Epithelial cell of proximal tubule (primary cell): ENCODE measurements at regions not wholly inside any gene's neighbourhood (a gene's known extent, or its start where the extent isn't known, plus 50 kb on each side); places are given as distances from the start of the nearest gene placed in this dataset.

ENCODE experiments used
- DNase-seq: peaks from one replicate; pipeline ENCODE4 v3.0.0-alpha.2; 2011; ENCODE audit warnings: low read depth
- H3K4me3 ChIP-seq: 2 replicates; pipeline ENCODE4 v1.5.1; 2011; ENCODE audit warnings: low read depth, mild to moderate bottlenecking, low read length
- CTCF ChIP-seq: conservative IDR thresholded peaks from 2 replicates; pipeline ENCODE4 v1.5.1; 2012; ENCODE audit warnings: low read depth, mild to moderate bottlenecking, low read length

GRCh38 chr6:133583907-133584427, 304.9 kb upstream of the TCF21 start:
- no peak overlapping the region for H3K4me3 ChIP-seq
- TF ChIP-seq CTCF: no peak
- DNase-seq: no peak

GRCh38 chr6:133584823-133585222, 304.1 kb upstream of the TCF21 start:
- H3K4me3 ChIP-seq: no peak overlapping the region
- no peak for DNase-seq
- no peak for TF ChIP-seq CTCF

- no peak for DNase-seq
- H3K4me3 ChIP-seq: no peak overlapping the region
- TF ChIP-seq CTCF: no peak
Observed at GRCh38 chr6:133585978-133586377, 302.9 kb upstream of the TCF21 start.

- TF ChIP-seq CTCF: no peak
- no peak for DNase-seq
- H3K4me3 ChIP-seq: no peak overlapping the region
Observed at GRCh38 chr6:133587546-133588160, 301.3 kb upstream of the TCF21 start.

GRCh38 chr6:133590196-133590595, 298.7 kb upstream of the TCF21 start:
- no peak overlapping the region for H3K4me3 ChIP-seq
- no peak for TF ChIP-seq CTCF

GRCh38 chr6:133590814-133591213, 298.1 kb upstream of the TCF21 start:
- no peak overlapping the region for H3K4me3 ChIP-seq
- TF ChIP-seq CTCF: no peak
- DNase-seq: no peak

More at GRCh38 chr6:133590196-133590595, 298.7 kb upstream of the TCF21 start:
- DNase-seq: no peak

GRCh38 chr6:133591275-133591674, 297.6 kb upstream of the TCF21 start:
- TF ChIP-seq CTCF: no peak
- H3K4me3 ChIP-seq: no peak overlapping the region
- no peak for DNase-seq
